ENCODE measurements at regions not wholly inside any gene's neighbourhood (a gene's known extent, or its start where the extent isn't known, plus 50 kb on each side); places are given as distances from the start of the nearest gene placed in this dataset.

DNA sequence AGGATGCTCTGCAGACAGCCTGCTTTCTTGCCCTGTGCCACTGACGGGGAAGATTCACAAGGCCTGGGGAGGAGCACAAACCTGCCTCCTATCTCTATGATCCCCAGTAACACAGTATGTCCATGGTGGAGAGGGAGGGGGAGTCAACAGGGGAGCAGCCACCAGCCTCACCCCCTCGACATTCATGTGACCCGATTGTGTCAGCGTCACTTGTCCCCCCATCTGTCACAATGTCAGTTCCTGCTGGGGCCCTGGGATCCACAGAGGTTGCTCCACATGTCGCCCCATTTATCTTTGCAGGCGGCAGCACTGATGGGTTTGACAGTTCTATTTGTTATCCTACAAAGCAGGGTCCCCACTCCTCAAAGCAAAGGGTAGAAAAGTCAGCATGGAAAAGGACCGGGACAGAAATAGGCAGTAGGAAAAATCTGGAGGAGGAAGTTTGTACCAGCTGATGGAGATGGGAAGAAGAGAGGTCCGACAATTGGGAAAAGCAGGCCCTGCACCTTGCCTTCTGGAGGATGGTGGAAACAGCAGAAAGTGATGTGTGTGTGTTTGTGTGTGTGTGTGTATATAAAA lies 130.9 kb downstream of the SEC16B start:
- no peak for DNase-seq

- DNase-seq = no peak
These were observed 136.2 kb downstream of the SEC16B start for GRCh38 chr1:177833631-177834030.

- no peak for DNase-seq
These were observed 139.2 kb downstream of the SEC16B start for GRCh38 chr1:177830531-177831135.

DNA sequence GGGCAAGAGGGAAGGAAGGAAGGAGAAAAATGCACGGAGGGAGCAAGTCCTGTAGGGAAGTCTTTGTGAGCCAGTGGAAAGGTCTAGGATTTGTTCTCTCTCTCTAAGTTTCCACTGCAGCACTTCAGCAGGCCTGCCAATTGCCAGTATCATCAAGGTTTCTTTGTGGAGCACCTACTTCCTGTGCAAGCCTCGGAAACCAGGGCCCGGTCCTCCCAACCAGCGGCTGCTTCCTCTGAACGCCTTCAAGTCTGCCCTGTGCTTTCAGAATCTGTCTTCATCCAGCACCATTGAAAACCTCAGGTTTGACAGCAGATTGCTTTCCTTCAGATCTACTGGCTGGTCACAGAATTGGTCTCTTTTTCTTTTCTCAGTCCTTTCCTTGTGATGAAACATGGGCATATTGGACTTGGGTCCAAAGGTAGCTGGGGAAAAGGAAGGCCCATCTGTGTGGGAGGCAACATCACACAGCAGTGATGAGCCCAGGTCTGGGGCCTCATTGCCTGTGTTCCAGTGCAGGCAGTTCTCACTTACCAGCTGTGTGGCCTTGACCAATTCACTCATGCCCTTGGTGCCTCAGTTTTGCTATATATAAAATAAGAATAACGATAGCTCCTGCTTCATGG lies 144.5 kb downstream of the SEC16B start:
- DNase-seq = no peak

DNA sequence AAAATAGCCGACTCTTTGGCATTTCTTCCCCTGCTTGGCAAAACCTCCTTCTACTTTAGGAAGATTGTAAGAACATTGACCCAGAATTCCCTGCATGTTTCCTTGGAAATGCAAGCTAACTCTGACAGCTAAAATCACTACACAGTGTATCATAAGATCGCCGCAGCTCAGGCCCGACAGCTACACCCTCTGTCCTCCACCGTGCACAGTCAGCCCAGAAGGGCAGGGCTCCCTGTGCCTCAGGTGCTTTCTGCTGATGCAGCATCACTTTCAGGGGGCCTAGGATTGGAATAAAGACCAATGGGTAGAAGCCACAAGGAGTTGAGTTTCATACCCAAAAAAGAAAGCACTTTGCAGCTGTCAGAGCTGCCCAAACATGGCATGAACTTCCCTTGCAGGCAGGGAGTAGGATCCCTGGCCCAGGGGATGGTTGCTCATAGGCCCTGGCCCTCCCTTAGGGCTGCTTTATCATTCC lies 145.3 kb downstream of the SEC16B start:
- no peak for DNase-seq

- no peak for DNase-seq
These were observed 149.6 kb downstream of the SEC16B start for GRCh38 chr1:177820213-177820612.

DNA sequence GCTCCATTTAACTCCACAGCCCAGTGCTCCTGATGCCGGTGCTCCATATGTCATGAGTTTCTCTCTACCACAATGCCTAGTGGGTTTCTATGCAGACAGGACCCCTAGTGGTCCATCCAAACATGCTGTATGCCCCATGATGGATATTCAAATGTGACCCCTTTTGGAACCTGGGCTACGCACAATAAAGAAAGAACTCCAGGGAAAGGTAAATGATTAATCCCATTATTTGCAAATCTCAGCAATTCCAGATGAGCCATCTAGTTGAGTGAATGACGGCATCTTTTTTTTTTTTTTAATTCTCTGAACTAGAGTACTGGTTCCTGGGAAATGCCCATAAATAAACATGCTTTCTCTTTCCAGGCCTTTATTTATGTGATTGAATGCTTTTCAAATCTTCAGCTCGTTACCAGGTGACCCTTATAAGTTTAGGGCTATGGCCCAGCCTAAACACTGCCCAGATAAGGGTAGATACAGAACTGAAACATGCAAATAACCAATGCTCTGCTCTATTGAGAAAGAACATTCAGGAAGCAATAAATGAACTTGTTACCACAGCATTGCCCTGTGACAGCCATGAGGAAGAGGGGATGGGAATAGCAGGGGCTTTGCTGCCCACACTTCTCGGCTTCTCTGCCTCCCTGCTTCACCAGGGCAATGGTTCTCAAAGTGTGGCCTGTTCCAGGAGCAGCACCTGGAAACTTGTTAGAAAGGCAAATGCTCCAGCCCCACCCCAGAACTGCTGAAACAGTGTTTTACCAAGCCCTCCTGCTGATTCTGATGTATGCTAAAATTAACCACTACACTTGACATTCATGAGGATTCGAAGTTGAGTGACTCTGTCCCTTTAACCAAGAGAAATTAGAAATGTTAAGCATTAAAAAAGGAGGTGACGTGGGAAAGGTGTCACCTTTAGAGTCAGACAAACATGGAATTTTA lies 151.7 kb downstream of the SEC16B start:
- no peak for DNase-seq

- no peak for DNase-seq
These were observed 157.2 kb downstream of the SEC16B start for GRCh38 chr1:177812650-177813049.

- DNase-seq = no peak
These were observed 157.7 kb downstream of the SEC16B start for GRCh38 chr1:177812144-177812543.

- DNase-seq = no peak
These were observed 158.4 kb downstream of the SEC16B start for GRCh38 chr1:177811429-177811828.

DNA sequence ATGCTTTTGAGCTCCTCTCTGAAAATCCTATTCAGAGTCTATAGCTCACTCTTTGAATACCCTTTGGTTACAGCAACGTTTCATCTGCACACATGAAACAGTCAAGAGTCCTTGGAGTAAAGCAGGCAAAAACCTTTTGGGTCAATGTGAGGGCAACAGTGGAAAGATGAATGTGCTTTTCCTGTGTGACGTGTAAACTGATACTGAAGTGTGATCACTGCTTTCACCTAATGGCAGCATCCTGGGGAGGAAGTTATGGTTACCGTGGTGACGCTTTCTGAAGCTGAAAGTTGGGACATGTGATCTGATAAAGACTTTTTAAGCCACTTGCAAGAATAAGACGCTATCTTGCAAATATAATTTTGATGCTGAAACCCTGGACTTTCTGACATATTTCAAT lies 160.0 kb downstream of the SEC16B start:
- no peak for DNase-seq

DNA sequence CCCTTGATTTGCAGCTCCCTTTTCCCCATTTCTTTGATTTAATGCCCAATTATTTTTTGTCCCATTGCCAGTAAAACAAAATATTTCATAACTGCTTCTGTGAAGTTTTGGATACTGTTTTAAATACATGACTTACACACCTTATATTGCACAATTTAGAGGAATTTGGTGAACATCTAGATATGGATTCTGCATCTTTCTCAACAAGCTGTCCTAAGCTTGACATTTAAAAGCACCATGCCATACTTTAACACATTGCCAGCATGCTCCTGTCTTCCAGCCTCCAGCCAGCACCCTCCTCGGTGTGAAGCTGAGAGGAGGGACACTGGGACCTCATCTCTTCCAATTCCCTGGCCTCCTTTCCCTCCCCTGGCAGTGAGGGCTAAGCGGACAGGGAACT lies 167.6 kb downstream of the SEC16B start:
- DNase-seq = no peak

DNA sequence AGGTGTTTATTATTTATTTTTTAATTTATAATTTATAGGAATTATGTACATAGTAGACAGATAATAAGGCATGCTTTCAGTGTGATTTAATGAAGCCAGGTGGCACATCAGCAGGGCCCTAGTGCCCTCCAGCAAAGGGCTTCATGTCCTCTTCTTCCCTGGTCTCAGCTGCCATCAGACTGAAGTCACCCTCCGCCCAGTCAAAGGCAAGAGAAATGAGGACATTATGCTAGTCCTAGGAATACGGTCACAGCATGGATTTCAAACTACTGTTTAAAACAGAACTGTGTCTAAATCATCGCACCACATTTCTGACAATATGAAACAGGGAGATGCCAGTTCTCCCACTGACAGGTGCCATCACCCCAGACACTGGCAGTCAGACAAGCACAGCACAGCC lies 168.1 kb downstream of the SEC16B start:
- no peak for DNase-seq

DNA sequence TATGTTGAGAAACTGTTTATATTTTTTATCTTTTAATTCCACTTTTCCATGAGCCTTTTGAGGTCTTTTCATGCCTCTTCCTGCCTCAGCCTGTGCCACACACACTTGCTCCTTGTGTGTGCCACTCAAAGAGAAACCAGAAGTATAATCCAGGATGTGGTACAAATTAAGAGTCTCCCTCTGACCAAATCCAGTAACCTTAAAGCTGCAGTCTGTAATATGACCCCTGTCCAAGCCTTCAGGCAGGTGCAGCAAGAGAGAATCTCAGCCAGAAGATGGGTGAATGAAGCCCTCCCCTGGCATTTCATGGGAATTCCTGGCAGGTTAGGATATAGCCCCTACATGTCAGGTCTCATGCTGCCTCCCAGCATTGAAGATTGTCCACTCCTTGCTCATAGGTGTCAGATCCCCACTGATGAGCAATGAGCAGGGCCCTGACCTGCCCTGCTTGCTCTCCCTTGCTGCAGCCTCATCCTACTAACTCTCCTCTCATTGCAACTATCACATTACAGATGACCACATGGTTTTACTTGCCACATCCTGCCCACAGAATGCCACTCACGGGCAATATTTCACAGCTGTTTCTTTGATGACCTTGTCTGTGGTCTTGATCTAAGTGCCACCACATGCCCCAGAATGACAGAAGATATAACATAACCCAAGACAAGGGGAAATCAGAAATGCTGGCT lies 169.3 kb downstream of the SEC16B start:
- no peak for DNase-seq

- DNase-seq = no peak
These were observed 170.1 kb downstream of the SEC16B start for GRCh38 chr1:177799746-177800145.

DNA sequence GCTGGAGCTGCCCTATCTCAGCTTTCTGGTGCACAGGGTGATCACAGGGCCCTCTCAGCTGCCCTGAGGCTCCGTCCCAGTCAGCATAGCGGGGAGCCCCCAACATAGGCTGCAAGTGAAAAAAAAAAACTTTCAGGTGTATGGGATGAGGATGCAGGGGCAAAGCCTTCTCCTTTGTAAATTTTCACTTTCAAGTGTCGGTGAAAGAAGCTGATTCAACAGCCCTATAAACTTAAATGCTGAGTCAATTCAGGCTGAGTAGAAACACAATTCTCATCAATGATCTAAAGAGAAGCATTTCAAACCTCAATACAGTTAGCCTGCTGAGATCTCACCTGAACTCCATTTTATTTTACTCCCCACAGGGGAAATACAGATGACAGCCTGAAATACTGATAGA lies 171.2 kb downstream of the SEC16B start:
- DNase-seq = no peak

GRCh38 chr1:177796561-177796960 lies 173.3 kb downstream of the SEC16B start:
- DNase-seq = no peak

DNA sequence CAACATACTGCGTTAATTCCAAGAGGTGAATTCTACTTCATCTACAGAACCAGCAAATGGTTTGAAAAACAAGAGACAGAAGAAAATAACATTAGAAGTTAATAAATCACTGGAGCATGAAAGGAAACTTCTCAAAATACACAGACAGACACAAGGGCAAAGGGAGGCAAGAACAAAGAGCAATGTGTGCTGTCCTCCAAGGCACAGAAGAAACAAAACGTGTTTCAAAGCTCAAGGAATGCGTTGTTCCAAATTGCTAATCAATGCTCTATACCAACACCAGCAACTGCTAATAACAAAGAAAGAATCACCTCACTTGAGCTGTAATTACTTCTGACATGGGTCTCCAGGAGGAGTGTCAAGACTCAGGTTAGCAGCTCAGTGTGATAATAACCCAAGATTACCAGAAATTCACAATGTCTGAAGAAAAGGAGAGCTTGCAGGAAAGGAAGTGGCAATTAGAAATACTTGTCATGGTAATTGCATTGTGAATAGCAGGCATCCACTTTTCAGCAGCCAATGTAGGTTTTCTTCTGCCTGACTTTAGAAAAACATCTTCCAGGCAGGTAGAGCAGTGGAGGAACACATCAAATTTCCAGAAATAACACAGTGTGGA lies 175.4 kb downstream of the SEC16B start:
- no peak for DNase-seq

GRCh38 chr1:177793900-177794299 lies 176.0 kb downstream of the SEC16B start:
- no peak for DNase-seq

- no peak for DNase-seq
These were observed 179.3 kb downstream of the SEC16B start for GRCh38 chr1:177790566-177790965.

DNA sequence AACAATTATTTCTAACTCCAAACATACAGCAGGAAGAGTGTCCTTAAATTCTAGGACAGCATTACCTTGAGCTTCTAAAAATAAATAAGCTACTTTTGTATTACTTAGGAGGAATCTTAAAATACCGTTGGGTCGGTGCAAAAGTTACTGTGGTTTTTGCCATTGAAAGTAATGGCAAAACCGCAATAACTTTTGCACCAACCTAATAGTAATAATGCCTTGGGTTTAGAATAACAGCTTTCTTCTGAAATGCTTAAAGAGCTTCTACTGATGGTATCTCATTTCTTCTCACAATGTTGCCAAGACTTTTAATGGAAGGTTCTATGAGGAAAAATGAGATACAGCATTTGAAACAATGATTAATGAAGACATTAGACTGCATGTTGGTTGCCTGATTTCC lies 179.9 kb downstream of the SEC16B start:
- DNase-seq = no peak

DNA sequence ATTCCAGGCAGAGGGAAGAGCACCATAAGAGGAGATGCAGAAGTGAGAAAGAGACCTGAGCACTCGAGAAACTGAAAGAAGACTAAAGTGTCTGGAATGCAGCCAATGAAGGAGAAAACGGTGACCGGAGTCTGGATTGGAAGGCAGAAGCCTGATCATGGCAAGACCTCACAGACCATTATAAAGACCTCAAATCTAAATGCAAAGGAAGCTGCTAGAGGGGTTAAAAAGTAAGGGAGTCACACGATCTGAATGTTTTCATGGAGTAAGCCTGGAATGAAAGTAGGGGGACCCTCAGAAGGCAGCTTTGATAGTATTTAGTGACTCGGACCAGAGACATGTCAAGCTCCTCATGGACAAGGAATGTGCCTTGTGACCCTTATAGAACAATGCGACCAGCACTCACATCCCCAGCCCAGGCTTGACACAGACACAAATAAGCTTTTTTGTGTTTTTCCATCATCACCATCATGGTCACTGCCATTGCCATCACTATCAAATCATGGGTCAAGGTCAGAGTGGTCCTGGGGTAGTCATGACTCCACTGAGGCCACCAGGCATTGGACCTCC lies 183.6 kb downstream of the SEC16B start:
- DNase-seq = no peak
